ENCODE measurements at regions not wholly inside any gene's neighbourhood (a gene's known extent, or its start where the extent isn't known, plus 50 kb on each side); places are given as distances from the start of the nearest gene placed in this dataset.
A peak's percentile ranks its signal among the peaks of the same experiment; 100 is the strongest.
"Not testable (repeated sequence)": the region's sequence is repeated elsewhere in the genome, so short reads cannot be mapped to it uniquely, and the experiment has no call there.

DNA sequence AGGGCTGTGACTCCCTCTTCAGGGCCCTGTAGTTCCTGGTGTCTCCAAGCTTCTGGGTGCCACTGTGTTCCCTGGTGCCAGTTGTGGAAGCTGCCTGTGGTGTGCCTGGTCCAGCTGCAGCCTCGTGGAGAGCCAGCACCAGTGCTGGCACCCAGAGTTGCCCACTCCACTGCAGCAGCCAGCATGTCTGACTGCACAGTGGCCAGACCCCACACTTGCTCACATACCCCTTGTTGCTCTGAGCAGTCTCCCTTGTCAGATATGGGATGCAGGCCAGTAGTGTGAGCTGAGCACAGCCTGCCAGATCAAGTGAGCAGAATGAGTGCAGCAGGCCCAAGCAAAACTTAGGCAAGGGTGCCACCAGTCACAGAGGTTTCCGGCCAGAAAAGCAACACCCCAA is 108.6 kb downstream of the ZMAT1 start:
- DNase-seq (ENCODE audit: low spot score) = no peak

DNA sequence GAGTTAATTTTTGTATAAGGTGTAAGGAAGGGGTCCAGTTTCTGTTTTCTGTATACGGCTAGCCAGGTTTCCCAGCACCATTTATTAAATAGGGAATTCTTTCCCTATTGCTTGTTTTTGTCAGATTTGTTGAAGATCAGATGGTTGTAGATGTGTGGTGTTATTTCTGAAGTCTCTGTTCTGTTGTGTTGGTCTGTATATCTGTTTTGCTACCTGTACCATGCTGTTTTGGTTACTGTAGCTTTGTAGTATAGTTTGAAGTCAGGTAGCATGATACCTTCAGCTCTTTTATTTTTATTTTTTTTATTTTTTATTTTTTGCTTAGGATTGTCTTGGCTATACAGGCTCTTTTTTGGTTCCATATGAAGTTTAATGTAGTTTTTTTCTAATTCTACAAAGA is 114.1 kb downstream of the ZMAT1 start:
- not testable (repeated sequence) for DNase-seq (ENCODE audit: low spot score)

DNA sequence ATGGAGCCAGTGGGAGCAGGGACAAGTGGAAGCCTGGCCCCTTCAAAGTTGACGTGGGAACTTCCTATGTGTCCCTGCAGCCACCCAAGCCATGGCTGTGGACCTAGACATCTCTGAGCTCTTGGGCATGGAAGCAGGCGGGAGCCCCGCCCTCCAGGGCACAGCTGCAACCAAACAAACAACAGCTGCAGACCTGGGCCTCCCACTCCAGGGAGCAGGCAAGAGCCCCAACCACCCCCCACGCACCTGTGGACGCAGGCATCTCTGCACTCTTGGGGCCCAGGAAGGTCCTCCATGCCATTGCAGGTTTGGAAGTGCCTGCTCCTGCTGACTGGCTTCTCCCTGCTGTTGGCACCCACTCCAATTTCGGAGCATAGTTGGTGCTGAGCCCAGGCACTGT is 118.6 kb downstream of the ZMAT1 start:
- DNase-seq (ENCODE audit: low spot score) = no peak

DNA sequence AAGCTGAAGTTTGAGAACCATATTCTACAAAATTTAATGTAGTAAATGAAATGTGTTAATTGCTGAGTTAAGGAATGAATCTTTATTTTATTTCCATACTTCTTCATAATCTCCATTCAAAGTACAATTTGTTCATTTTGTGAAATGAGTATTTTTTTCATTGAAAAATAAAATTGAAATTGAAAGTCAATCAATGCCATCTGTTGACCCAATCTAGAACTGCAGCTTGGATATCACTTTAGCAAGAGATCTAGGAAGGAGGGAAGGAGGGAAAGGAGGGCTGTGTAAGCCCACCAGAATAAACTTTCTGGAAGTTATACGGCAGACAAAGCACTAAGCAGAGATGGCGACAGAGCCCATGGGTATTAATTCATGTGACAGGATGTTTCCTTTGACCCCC is 128.4 kb downstream of the ZMAT1 start:
- DNase-seq (ENCODE audit: low spot score) = peak; percentile 7

DNA sequence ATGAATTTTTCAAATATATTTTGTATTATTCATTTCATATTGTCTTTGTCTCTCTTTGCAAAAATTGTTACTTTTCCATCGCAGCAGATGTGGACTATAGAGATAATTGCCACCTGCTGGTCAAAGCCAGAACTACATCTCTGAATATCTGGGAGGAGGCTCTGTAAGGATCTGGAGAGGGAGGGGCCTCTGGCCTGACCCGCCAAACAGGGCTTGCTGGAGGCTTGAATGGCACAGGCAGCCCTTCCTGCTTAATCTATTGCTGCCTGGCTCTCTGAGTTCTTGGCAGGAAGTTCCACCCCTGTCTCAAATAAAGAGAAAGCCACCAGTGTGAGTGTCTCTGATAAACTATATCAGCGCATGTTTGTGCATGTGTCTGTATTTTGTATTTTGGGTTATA is 132.4 kb downstream of the ZMAT1 start:
- peak; percentile 70 for DNase-seq (ENCODE audit: low spot score)

DNA sequence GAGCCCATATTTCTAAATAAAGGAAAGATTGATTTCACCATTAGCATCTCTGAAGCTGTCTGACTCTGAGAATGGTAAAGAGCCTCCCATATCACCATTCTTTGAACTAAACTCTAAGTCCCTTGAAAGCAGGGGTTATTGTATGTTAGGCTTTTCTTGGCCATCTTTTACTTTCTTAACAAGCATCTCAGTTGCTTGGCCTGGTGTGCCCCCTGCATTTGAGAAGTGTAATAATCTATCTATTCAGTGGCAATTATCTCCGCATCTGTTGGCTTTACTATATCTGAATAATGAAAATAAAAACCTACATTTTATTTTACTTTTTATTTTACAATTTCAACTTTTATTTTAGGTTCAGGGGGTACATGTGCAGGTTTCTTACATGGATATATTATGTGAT is 128.3 kb upstream of the ARMCX2 start:
- no peak for DNase-seq (ENCODE audit: low spot score)

DNA sequence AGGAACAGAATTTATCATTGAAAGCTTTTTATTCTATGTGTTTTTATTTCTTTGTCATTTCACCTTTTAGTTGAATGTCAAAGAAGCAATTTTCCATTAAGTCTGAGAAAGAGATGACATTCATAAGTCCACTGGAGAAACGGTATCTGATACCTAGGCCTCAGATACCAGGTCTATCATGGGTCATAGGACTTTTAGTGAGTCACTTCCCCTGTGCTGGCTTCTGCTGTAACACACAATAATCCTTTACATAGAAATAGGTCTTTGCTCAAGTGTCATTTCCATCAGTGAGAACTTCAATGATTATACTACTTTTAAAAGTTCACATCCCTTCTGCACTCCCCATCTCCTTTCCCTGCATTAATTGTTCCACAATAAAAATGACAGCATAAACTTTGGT is 125.5 kb upstream of the ARMCX2 start:
- no peak for DNase-seq (ENCODE audit: low spot score)

DNA sequence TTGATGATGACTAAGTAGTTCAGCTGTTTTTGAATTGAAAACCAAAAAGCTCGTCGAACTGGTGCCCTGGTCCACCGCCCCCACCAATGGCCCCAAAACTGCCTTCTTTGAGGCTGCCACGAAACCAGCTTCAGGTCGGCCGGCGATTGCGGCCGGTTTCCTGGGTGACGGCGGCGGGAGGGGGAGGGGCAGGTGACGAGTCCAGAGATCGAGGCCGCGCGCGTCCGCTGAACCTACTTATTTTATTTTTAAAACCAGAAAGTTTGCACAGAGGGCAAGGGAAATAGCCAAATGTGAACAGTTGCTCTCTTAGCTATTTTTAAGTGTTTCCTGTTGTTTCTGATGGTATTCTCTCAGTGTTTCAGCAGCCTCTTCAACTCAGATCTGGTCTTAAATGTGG is 120.8 kb upstream of the ARMCX2 start:
- DNase-seq (ENCODE audit: low spot score) = not testable (repeated sequence)

DNA sequence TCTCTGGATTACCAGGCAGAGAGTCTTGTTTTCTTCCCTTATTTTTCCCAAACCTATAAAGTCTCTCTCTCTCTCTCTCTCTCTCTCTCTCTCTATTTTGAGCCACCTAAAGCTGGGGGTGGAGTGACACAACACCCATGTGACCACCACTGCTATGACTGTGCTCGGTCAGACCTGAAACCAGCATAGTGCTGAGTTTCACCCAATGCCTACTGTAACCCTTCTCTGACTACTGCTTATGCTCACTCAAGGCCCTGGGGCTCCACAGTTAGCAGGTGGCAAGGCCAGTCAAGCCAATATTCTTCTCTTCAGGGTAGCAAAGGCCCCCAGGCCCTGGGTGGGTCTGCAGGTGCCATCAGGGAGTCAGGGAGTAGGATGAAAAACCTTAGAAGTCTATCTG is 114.7 kb upstream of the ARMCX2 start:
- DNase-seq (ENCODE audit: low spot score) = no peak

DNA sequence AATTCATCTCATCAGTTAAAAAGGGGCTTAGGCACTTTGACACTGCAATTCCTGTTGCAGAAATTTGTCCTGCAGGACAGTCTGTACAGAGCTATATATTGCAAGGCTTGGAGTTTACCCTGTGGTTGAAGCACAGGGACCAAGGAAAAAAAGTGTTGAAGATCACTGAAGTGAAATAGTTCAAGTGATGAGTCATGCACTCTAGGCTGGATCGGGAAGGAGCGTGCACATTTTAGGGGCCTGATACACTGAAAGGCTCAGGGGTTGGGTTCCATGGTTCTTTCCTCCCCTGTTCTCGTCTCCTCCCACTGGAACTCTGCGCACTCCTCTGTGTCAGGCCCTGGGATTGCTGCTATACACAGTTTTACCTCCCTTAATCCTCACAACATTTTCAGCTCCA is 104.9 kb upstream of the ARMCX2 start:
- no peak for DNase-seq (ENCODE audit: low spot score)

DNA sequence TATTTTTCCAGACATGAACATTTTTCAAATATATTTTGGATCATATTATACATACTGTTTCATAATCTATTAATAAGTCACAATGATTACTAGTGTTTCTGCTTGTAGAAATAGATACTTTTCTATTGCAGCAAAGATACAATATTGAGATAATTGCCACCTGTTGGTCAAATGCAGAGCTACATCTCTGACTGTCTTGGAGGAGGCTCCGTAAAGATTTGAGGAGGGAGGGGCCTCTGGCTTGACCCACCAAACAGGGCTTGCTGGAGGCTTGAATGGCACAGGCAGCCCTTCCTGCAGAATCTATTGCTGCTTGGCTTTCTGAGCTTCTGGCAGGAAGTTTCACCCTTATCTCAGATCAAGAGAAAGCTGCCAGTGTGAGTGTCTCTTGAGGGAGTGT is 99.3 kb upstream of the ARMCX2 start:
- peak; percentile 30 for DNase-seq (ENCODE audit: low spot score)

DNA sequence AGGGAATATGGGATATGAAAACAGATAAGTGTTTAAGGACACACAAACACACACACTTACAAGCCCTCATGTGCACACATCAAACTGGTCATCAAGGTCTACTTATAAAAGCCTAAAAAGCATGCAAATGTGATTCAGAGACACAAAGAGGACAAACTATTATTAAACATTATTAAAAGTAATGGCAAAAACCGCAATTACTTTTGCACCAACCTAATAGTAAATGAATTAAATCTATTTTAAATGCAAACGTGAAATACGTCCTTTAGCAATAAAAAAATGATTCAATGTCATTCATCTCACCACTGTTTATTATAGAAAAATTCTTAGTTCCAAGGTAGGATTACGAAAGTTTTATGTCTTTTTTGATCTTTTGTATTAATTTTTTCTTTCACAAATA is 91.1 kb upstream of the ARMCX2 start:
- DNase-seq (ENCODE audit: low spot score) = no peak

DNA sequence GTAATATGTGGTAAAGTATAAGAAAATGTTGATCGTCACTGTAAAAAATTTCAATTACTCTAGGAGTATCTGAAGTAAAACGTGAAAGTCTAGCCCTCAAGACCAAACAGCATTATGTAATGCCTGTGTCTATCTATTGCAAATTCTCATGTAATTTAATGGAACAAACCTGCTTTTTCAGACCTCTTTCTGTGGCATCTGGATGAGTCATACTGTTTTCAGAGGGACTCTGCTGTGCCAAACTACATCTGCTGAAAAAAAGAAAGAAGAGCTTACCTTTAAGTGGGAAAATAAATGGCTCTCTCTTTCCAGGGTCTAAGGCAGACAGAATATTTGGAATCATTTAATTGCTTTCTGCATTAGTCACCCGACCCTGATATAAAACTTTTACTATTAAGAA is 89.8 kb upstream of the ARMCX2 start:
- no peak for DNase-seq (ENCODE audit: low spot score)

DNA sequence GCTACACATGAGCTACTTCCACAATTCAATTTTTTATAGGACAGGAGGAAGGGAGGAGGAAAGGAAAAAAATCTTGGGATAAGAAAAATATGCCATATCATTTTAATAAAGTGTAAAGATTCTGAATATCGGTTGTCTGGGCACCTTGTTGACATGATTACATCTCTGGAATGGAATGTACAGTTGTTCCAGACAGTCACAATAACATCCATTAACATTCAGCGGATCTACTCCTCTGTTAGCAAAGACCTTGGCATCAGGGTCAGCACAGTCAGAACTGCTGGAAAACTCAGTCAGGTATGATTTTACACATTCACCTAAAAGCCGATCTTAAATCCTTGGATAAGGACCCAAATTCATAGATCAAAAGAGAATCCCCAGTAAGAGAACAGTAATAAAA is 85.4 kb upstream of the ARMCX2 start:
- DNase-seq (ENCODE audit: low spot score) = no peak

DNA sequence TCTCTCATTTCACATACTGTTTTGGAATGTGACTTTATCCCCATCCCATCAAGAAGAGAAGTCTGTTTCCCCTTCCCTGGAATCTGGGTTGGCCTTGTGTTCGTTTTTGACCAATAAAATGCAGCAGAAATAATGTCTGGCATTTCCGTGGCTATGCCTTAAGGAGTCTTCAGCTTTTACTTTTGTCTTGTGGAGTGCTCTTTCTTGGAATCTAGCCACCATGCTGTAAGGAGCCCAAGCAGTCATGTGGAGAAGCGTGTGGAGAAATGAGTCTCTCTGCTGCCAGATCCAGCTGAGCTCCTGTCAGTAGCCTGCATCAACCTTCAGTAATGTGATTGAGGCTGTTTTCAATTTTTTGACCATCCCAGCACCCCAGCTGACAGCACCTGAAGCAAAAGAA is 84.4 kb upstream of the ARMCX2 start:
- no peak for DNase-seq (ENCODE audit: low spot score)

DNA sequence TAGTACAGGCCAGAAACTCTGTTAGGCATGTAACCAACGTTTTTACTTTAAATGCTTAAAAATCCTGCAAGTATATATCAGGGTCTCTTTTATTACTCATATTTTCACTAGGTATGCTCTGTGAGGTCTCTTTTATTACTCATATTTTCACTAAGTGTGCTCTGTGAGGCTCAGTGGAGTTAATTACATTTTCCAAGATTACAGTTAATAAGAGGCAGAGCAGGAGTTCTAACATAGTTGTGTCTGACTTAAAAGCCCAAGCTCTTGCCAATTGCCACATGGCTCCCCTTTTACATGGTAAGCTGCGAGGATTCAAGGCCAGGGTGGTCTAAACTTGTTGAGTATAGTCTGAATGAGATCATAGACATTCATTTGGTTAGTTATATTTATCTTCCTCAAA is 81.0 kb upstream of the ARMCX2 start:
- no peak for DNase-seq (ENCODE audit: low spot score)

DNA sequence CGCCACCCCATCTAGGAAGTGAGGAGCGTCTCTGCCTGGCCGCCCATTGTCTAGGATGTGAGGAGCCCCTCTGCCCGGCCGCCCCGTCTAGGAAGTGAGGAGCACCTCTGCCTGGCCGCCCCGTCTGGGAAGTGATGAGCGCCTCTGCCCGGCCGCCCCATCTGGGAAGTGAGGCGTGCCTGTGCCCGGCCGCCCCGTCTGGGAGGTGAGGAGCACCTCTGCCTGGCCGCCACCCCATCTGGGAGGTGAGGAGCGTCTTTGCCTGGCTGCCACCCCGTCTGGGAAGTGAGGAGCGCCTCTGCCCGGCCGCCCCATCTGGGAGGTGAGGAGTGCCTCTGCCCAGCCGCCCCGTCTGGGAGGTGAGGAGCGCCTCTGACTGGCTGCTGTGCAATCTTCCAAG is 79.2 kb upstream of the ARMCX2 start:
- DNase-seq (ENCODE audit: low spot score) = not testable (repeated sequence)

DNA sequence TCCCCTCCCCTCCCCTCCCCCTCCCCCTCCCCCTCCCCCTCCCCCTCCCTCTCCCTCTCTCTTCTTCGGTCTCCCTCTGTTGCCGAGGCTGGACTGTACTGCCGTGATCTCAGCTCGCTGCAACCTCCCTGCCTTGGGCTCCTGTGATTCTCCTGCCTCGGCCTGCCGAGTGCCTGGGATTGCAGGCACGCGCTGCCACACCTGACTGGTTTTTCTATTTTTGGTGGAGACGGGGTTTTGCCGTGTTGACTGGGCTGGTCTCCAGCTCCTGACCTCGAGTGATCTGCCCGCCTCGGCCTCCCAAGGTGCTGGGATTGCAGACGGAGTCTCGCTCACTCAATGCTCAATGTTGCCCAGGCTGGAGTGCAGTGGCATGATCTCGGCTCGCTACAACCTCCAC is 78.8 kb upstream of the ARMCX2 start:
- not testable (repeated sequence) for DNase-seq (ENCODE audit: low spot score)

DNA sequence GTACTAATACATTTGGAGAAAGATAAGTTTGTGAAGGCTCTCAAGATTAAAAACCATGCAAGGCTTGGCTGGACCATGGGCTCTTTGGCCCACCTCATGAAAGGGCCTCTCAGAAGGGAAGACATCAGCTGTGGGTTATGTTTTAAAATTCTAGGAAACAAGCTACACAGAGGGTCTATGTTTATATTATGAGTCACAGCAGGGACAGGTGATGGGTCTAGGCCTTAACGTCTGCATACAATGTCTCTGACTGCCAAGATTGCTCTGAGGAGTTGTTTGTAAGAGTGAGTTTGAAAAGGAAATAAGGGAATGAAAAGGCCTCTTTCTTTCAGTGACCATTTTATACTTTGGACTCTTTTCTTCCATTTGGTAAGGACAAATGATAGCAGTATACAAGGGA is 77.0 kb upstream of the ARMCX2 start:
- no peak for DNase-seq (ENCODE audit: low spot score)

DNA sequence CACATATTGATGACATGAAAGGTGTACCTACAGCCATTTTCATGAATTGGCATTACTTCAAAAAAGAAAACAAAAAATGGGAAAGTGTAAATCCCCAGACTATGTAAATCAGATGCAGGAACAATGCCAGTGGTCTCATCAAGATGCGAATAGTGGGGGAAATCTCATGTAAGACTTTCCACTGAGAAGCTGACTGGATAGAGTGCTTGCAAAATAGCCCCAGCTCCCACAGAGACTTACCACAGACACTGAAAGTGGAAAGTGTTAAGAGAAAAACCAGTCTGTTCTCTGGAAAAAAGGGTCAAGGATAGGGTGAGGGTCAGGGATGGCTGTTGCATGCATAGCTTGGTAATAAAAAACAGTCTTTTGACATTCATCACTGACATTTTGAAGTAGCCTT is 73.2 kb upstream of the ARMCX2 start:
- DNase-seq (ENCODE audit: low spot score) = no peak

DNA sequence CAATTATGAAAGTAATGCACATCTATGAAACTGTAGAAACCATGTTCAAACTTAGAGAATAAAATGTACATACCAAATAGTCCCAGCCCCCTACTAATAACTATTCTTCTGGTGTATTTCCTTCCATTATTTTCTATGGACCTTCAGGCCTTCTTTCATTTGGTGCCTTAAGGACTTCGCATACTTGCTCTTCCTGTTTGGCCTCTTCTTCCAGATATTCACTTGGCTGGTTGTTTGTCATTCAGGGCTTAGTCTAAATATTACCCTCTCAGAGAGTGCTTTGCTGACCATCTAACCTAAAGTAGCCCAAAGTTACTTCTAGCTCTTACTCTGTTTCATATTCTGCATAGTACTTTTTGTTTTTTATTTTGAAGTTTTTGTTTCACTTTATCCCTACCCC is 70.3 kb upstream of the ARMCX2 start:
- no peak for DNase-seq (ENCODE audit: low spot score)
